Keratinocyte (primary cell): ENCODE measurements at regions not wholly inside any gene's neighbourhood (a gene's known extent, or its start where the extent isn't known, plus 50 kb on each side); places are given as distances from the start of the nearest gene placed in this dataset.

Experiments used
- DNase-seq: peaks from one replicate; pipeline ENCODE4 v3.0.0-alpha.2; 2011; ENCODE audit warnings: low read depth, missing footprints, low spot score
- FAIRE-seq: peaks from 2 replicates; lab custom pipeline; 2011; peaks lifted over from hg19 to GRCh38; lab: Jason Lieb, UNC
- H2AFZ ChIP-seq: 2 replicates; pipeline ENCODE4 v1.6.0; 2012; ENCODE audit warnings: low read length, control low read depth, inconsistent platforms; ENCODE audit not compliant: control insufficient read depth
- H3K27ac ChIP-seq: 2 replicates; pipeline ENCODE4 v1.5.1; 2011; ENCODE audit warnings: low read length; ENCODE audit not compliant: control insufficient read depth, insufficient read depth
- H3K27me3 ChIP-seq: 3 replicates; pipeline ENCODE4 v1.6.0; 2011; ENCODE audit warnings: low read length; ENCODE audit not compliant: control insufficient read depth, insufficient read depth; ENCODE audit errors: extremely low read depth
- H3K36me3 ChIP-seq, 2 experiments: 2 replicates in 1 of 2; 3 replicates in 1 of 2; pipeline ENCODE4 v1.5.1; 2011; ENCODE audit warnings: low read length in 2 of 2, mild to moderate bottlenecking in 1 of 2; ENCODE audit not compliant: control insufficient read depth in 2 of 2, insufficient read depth in 2 of 2; ENCODE audit errors: extremely low read depth in 1 of 2
- H3K4me1 ChIP-seq: 3 replicates; pipeline ENCODE4 v1.5.1; 2011; ENCODE audit warnings: low read length; ENCODE audit not compliant: control insufficient read depth, insufficient read depth; ENCODE audit errors: extremely low read depth
- H3K4me2 ChIP-seq: 3 replicates; pipeline ENCODE4 v1.6.0; 2011; ENCODE audit warnings: low read depth, low read length; ENCODE audit not compliant: control insufficient read depth, insufficient read depth; ENCODE audit errors: extremely low read depth
- H3K4me3 ChIP-seq, 3 experiments: fragments of 200-600 bp in 1 of 3; sonication (generic) in 1 of 3; 2 replicates in 2 of 3; 3 replicates in 1 of 3; pipeline ENCODE4 v1.5.1; 2011 to 2016; ENCODE audit warnings: low read length in 3 of 3, mild to moderate bottlenecking in 3 of 3, control low read depth in 2 of 3, inconsistent platforms in 1 of 3, low read depth in 1 of 3, mixed read lengths in 1 of 3, mixed run types in 1 of 3, moderate library complexity in 1 of 3; ENCODE audit not compliant: control insufficient read depth in 2 of 3, insufficient read depth in 2 of 3; ENCODE audit errors: extremely low read depth in 1 of 3
- H3K79me2 ChIP-seq: 2 replicates; pipeline ENCODE4 v1.6.0; 2012; ENCODE audit warnings: low read length; ENCODE audit not compliant: control insufficient read depth, insufficient read depth
- H3K9ac ChIP-seq: 3 replicates; pipeline ENCODE4 v1.6.0; 2011; ENCODE audit warnings: low read length; ENCODE audit not compliant: control insufficient read depth, insufficient read depth; ENCODE audit errors: extremely low read depth
- H3K9me1 ChIP-seq: 3 replicates; pipeline ENCODE4 v1.6.0; 2011; ENCODE audit warnings: low read length; ENCODE audit not compliant: control insufficient read depth, insufficient read depth; ENCODE audit errors: extremely low read depth
- H3K9me3 ChIP-seq: 2 replicates; pipeline ENCODE4 v1.5.1; 2012; ENCODE audit warnings: low read depth, low read length; ENCODE audit not compliant: control insufficient read depth
- H4K20me1 ChIP-seq: 3 replicates; pipeline ENCODE4 v1.6.0; 2011; ENCODE audit warnings: low read length; ENCODE audit not compliant: control insufficient read depth, insufficient read depth; ENCODE audit errors: extremely low read depth
- CTCF ChIP-seq, 3 experiments: IDR thresholded peaks in 1 of 3; conservative IDR thresholded peaks in 1 of 3; optimal IDR thresholded peaks in 1 of 3; 2 replicates in 2 of 3; 3 replicates in 1 of 3; pipeline versions ENCODE3 to v1.5.1; 2011; ENCODE audit warnings: low read length in 3 of 3, mild to moderate bottlenecking in 3 of 3, moderate library complexity in 2 of 3, control low read depth in 1 of 3, inconsistent platforms in 1 of 3; ENCODE audit not compliant: insufficient read depth in 2 of 3; ENCODE audit errors: extremely low read depth in 1 of 3
- EZH2 ChIP-seq: IDR thresholded peaks from one replicate; pipeline ENCODE4 v1.6.1; 2012; ENCODE audit warnings: inconsistent platforms, mild to moderate bottlenecking, low read length, moderate library complexity
- dilution Hi-C: fragments of 300-500 bp; cut with MboI; formaldehyde crosslinking; loops from one replicate; pipeline ENCODE4 v1.7.0; 2020; ENCODE audit warnings: low sequenced_read_pairs; ENCODE audit not compliant: extremely low pct_ligation_motif_present

GRCh38 chr16:21341101-21341500 lies 63.0 kb upstream of the CRYM start:
- H3K4me1 ChIP-seq, result peaks cover 4% of the 10 kb centered on the region

GRCh38 chr16:21339941-21340340 lies 61.9 kb upstream of the CRYM start:
- Histone ChIP-seq H3K4me3 (no peak overlapping the region), H3K36me3 (peaks cover 0 to 11% of the 10 kb centered on the region in 2 experiments), H3K9ac (no peak overlapping the region), H3K9me1 (no peaks in the 10 kb centered on the region), H2AFZ (no peak overlapping the region), H3K4me1 (peaks cover 6% of the 10 kb centered on the region), H4K20me1 (no peaks in the 10 kb centered on the region), H3K79me2 (no peaks in the 10 kb centered on the region), H3K9me3 (no peaks in the 10 kb centered on the region), H3K4me2 (no peak overlapping the region), H3K27ac (no peak overlapping the region), H3K27me3 (no peaks in the 10 kb centered on the region)
- FAIRE-seq (no peak), DNase-seq (no peak)
- dilution Hi-C loops, result no loop called here
- TF ChIP-seq CTCF (optimal IDR thresholded peaks at IDR 0.05 in 1 of 3, IDR thresholded peaks at IDR 0.05 in 1 of 3, conservative IDR thresholded peaks at IDR 0.05 in 1 of 3; ENCODE audit: extremely low read depth in 1 of 3, insufficient read depth in 2 of 3, low read length in 3 of 3), result no peak
- TF ChIP-seq EZH2, result no peak

More at GRCh38 chr16:21341101-21341500, 63.0 kb upstream of the CRYM start:
- Histone ChIP-seq H3K27ac (no peak overlapping the region), H3K27me3 (no peaks in the 10 kb centered on the region), H3K4me3 (no peak overlapping the region), H3K36me3 (peaks cover 0 to 11% of the 10 kb centered on the region in 2 experiments), H3K9ac (no peak overlapping the region), H2AFZ (no peak overlapping the region), H3K9me3 (no peaks in the 10 kb centered on the region), H4K20me1 (no peaks in the 10 kb centered on the region), H3K9me1 (no peaks in the 10 kb centered on the region), H3K4me2 (no peak overlapping the region), H3K79me2 (no peaks in the 10 kb centered on the region)
- DNase-seq, result no peak
- no peak for TF ChIP-seq CTCF (optimal IDR thresholded peaks at IDR 0.05 in 1 of 3, IDR thresholded peaks at IDR 0.05 in 1 of 3, conservative IDR thresholded peaks at IDR 0.05 in 1 of 3; ENCODE audit: extremely low read depth in 1 of 3, insufficient read depth in 2 of 3, low read length in 3 of 3)
- no peak for TF ChIP-seq EZH2
- dilution Hi-C loops, result no loop called here
- no peak for FAIRE-seq
